Globus pallidus (tissue), 1 donor: ENCODE measurements at regions not wholly inside any gene's neighbourhood (a gene's known extent, or its start where the extent isn't known, plus 50 kb on each side); places are given as distances from the start of the nearest gene placed in this dataset.
"Not testable (repeated sequence)": the region's sequence is repeated elsewhere in the genome, so short reads cannot be mapped to it uniquely, and the experiment has no call there.

ENCODE experiments used
- DNase-seq: peaks from one replicate; pipeline ENCODE4 v3.0.0-alpha.2; 2015; ENCODE audit warnings: low spot score

GRCh38 chr20:25864963-25865714, 168.5 kb upstream of the ZNF337 start:
- DNase-seq: not testable (repeated sequence)

DNA sequence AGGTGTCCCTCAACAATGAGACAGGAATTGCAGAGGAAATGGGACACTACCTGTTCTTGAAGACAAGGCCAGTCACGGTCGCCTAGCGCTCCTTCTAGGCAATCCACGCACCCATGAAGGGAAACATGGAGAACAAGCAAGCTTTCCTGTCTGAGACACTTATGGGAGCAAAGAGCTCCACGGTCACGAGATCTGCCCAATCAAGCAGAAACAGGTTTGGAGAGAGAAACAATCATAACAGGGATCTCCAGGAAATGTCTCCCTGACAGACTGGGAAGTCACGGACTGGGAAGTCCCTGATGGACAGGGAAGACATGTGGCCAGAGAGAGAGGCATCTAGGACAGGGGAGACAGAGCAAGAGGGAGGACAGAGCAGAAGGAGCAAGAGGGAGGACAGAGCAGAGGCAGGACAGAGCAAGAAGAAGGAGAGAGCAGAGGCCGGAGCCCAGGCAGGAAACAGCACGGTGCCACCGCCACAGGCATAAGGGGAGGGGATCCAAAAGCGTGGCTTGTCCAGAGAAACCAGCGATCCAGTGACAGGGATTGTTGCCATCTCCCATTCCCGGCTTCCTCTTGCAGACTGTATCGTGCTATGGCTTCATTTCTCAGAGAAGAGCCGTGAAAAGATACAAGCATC, 167.8 kb upstream of the ZNF337 start:
- DNase-seq: no peak

DNA sequence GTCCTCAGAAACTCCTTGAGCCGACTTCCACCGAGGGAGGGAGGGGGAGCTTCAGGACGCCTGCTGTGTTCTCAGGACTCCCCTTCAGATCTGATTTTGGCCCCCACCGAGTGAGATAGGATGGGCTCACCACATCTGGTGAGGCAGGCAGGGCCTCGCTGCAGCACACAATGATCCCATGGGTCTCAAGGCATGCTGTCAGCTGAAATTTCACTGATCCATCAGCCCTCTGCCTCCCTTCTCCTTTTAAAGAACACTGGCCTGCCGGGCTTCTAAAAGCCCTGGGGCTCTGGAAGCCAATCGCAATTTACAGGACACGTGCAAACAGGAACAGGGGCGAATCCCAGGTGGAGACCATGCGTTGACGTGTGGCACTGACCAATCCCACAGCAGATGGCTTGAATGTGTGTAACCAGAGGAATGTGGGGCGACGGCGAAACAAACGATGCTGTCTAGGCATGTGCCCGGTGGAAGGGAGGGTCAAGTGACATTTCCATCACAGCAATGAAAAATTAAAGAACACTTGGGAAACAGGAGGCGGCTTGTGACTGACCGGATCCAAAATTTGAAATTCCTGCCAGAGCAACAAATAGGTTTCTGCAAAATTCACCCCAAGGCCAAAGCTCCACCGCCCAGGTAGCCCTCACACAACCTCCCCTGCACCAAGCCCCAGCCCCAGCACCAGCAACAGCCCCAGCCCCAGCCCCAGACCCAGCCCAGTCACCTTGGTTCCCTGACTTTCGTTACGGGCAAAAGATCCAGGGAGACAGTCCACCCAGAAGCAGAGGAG, 167.1 kb upstream of the ZNF337 start:
- DNase-seq: no peak

DNA sequence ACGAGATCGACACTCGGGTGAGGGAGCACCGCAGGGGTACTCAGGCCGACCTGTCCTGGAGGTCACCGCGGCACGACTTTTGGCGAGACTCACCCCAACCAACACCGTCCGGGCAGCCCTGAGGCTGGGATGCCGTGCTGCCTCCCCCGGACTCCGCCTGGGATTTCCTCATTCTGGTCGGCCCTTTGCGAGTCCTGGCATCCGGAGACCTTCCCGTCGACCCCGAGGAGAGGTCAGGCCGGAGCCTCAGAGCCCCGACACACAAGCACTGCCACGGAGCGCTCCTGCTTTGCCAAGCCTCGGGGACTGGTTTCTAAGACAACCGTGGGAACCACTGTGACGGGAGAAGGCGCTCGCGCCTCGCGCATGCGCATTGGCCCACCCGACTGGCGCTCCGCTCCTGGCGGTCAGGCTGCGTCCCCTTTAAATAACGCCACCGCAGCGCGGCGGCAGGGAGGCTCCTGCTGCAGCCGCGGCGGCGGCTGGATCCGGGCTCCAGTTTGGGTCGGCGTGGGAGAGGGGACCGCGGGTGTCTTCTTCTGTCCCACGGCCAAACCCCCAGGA, 166.4 kb upstream of the ZNF337 start:
- peak; percentile 87 for DNase-seq

GRCh38 chr20:25860531-25861150, 164.0 kb upstream of the ZNF337 start:
- no peak for DNase-seq

DNA sequence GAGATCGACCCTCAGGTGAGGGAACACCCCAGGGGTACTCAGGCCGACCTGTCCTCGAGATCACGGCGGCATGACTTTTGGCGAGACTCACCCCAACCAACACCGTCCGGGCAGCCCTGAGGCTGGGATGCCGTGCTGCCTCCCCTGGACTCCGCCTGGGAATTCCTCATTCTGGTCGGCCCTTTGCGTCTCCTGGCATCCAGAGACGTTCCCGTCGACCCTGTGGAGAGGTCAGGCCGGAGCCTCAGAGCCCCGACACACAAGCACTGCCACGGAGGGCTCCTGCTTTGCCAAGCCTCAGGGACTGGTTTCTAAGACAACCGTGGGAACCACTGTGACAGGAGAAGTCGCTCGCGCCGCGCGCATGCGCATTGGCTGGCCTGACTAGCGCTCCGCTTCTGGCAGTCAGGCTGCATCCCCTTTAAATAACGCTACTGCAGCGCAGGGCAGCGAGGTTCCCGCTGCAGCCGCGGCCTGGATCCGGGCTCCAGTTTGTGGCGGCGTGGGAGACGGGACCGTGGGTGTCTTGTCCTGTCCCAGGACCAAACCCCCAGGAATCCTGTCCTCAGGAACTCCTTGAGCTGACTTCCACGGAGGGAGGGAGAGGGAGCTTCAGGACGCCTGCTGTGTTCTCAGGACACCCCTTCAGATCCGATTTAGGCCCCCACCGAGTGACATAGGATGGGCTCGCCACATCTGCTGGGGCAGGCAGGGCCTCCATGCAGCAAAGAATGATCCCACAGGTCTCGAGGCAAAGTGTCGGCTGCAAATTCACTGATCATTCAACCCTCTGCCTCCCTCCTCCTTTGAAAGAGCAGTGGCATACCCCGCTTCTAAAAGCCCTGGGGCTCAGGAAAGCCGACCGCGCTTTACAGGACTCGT, 163.2 kb upstream of the ZNF337 start:
- peak; percentile 79 for DNase-seq

- no peak for DNase-seq
These were observed 162.1 kb upstream of the ZNF337 start for GRCh38 chr20:25858495-25859425.

- not testable (repeated sequence) for DNase-seq
These were observed 160.6 kb upstream of the ZNF337 start for GRCh38 chr20:25857091-25857788.

DNA sequence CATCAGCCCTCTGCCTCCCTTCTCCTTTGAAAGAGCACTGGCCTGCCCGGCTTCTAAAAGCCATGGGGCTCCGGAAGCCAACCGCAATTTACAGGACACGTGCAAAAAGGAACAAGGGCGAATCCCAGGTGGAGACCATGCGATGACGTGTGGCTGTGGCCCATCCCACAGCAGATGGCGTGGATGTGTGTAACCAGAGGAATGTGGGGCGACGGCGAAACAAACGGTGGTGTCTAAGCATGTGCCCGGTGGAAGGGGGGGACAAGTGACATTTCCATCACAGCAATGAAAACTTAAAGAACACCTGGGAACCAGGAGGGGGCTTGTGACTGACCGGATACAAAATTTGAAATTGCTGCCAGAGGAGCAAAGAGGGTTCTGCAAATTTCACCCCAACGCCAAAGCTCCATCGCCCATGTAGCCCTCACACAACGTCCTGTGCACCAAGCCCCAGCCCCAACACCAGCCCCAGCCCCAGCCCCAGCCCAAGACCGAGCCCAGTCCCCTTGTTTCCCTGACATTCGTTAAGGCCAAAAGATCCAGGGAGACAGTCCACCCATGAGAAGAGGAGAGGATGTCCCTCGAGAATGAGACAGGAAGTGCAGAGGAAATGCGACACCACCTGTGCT, 159.7 kb upstream of the ZNF337 start:
- no peak for DNase-seq

DNA sequence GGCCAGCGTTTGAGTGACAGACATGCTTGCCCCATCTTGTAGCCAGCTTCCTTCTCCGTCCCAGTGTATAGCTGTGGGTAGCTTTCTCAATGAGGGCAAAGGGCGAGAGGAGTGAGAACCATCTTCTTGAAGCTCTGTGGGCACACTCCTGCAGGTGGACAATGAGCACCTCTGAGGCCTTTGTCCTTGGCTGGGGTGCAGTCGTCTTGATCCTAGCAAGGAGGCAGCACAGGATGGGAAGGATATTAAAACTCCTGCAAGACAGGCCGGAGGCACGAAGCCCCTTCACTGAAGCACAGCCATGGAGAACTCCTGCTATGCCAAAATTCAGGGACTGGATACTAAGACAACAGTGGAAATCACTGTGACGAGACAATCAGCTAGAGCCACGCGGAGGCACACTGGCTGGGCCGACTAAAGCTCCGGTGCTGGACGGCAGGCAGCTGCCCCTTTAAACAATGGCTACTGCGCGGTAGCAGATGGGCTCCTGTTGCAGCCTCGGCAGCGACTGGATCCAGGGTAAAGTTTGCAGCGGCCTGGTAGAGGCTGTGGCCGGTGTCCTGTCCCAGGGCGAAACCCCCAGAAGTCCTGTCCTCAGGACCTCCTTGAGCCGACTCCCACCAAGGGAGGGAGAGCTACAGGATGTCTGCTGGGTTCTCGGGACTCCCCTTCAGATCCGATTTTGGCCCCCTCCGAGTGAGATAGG, 159.0 kb upstream of the ZNF337 start:
- DNase-seq: not testable (repeated sequence)

DNA sequence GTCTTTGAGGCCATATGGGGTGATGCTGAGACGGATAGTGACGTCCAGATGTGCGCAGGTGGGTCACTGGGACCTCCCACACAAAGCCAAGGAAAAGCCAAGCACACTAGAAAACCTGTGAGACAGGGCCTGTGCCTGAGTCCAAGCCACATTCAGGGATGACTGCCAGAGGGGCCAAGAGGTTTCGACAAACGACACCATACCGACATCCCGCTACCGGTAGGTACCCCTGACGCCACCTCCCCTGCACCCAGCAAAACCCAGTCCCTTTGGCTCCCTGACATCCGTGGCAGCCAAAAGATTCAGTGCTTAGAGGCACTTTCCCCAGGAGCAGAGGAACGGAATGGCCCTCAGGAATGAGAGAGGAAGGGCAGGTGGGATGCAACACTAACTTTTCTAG, 158.0 kb upstream of the ZNF337 start:
- DNase-seq: not testable (repeated sequence)

GRCh38 chr20:25853718-25854388, 157.2 kb upstream of the ZNF337 start:
- DNase-seq: peak; percentile 82

- DNase-seq: not testable (repeated sequence)
These were observed 156.5 kb upstream of the ZNF337 start for GRCh38 chr20:25852968-25853717.

- not testable (repeated sequence) for DNase-seq
These were observed 153.5 kb upstream of the ZNF337 start for GRCh38 chr20:25850133-25850532.

GRCh38 chr20:25848222-25848621, 151.6 kb upstream of the ZNF337 start:
- DNase-seq: no peak

DNA sequence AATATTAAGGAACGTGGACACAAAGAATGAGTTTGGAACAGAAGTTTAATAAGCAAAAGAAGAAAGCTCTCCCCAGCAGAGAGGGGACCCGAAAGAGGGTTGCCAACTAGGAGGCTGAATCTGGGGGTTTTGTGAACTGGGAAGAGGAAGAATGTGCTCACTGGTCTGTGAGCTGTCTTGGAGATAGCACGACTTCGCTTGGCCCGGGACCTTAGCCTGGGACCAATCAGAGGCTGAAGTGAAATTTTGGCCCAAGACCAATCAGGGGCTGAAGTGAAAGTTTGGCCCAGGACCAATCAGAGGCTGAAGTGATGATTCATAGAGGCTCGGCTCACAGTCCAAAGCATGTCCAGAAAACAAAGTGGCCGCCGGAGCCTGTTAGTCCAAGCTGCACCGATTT, 148.0 kb upstream of the ZNF337 start:
- DNase-seq: not testable (repeated sequence)

DNA sequence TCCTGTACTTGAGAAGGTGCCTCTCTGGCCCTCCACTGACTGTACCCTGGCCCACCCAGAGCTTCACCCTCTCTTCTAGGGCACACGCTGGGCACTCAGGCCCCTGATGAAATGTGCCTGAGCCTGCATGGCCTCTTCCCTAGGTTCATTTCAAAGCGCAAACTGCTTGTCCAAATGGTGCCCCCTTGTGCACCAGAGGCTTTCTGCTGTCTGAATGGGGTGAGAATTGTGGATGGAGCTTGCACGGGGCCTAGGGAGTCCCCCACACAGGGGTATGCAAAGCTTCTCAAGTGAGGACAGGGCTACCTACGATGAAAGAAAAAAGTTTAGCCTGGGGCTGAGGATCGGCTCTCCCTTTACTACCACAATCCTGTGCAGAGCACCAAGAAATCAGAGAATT, 116.9 kb upstream of the ZNF337 start:
- DNase-seq: not testable (repeated sequence)
